Upper lobe of left lung (tissue), 6 donors: ENCODE measurements at regions not wholly inside any gene's neighbourhood (a gene's known extent, or its start where the extent isn't known, plus 50 kb on each side); places are given as distances from the start of the nearest gene placed in this dataset.

Source experiments
- ATAC-seq, 2 donors: fragments of 200-7000 bp; cut with Tn5 transposase; one replicate each; pipeline ENCODE4 v1.9.1; 2022; ENCODE audit warnings: mild to moderate bottlenecking in 2 of 2, moderate library complexity in 2 of 2; ENCODE audit not compliant: low FRiP score in 2 of 2
- DNase-seq, 2 donors: peaks; one replicate each; pipeline ENCODE4 v3.0.0-alpha.2; 2019 to 2020
- H3K27ac ChIP-seq, 4 donors: fragments of 200-600 bp; sonication (generic); one replicate each; pipeline ENCODE4 v1.5.1; 2016 to 2019
- H3K27me3 ChIP-seq, 4 donors: fragments of 200-600 bp; sonication (generic); one replicate each; pipeline ENCODE4 v1.5.1; 2017 to 2019
- H3K36me3 ChIP-seq, 4 donors: fragments of 200-600 bp; sonication (generic); one replicate each; pipeline ENCODE4 v1.5.1; 2016 to 2019
- H3K4me1 ChIP-seq, 4 donors: fragments of 200-600 bp; sonication (generic); one replicate each; pipeline ENCODE4 v1.5.1; 2018 to 2019
- H3K4me3 ChIP-seq, 4 donors: fragments of 200-600 bp; sonication (generic); one replicate each; pipeline ENCODE4 v1.5.1; 2017 to 2019; ENCODE audit warnings: mild to moderate bottlenecking in 2 of 4, moderate library complexity in 1 of 4
- H3K9me3 ChIP-seq, 4 donors: fragments of 200-600 bp; sonication (generic); one replicate each; pipeline ENCODE4 v1.5.1; 2018 to 2019
- CTCF ChIP-seq, 6 experiments: fragments of 450-650 bp in 4 of 6; fragments of 200-600 bp in 2 of 6; sonication (generic) in 2 of 6; IDR thresholded peaks; one replicate each; pipeline ENCODE4 v1.5.1; 2016 to 2019; ENCODE audit warnings: antibody characterized with exemption in 6 of 6
- EP300 ChIP-seq, 4 donors: sonication (generic); formaldehyde crosslinking; IDR thresholded peaks; one replicate each; pipeline ENCODE4 v1.5.1; 2017; ENCODE audit warnings: antibody characterized with exemption in 4 of 4, control low read depth in 2 of 4
- POLR2A ChIP-seq, 4 donors: fragments of 450-650 bp; IDR thresholded peaks; one replicate each; pipeline ENCODE4 v1.5.1; 2016 to 2017; ENCODE audit warnings: antibody characterized with exemption in 4 of 4, mild to moderate bottlenecking in 2 of 4
- POLR2AphosphoS5 ChIP-seq, 2 donors: sonication (generic); formaldehyde crosslinking; IDR thresholded peaks; one replicate each; pipeline ENCODE4 v1.5.1; 2017; ENCODE audit warnings: antibody characterized with exemption in 2 of 2
- WGBS, 2 donors: methylation state at CpG; one replicate each; pipeline ENCODE4 v1.1.5; 2017 to 2018; 5-methylcytosine and 5-hydroxymethylcytosine counted together
- donor health status: DM: no; HTN: no; CAD: no; lungs with moderate emphysema.
- donor health status: DM: no; HTN: yes; CAD: no; lungs with severe emphysema.

- DNase-seq (no peak), ATAC-seq (no peak)
- no peaks in the 10 kb centered on the region for H3K36me3 ChIP-seq
- no peak for TF ChIP-seq CTCF (IDR thresholded peaks at IDR 0.05)
- no peak for TF ChIP-seq POLR2AphosphoS5 (IDR thresholded peaks at IDR 0.05)
- TF ChIP-seq EP300 (IDR thresholded peaks at IDR 0.05) = no peak
- no peak for TF ChIP-seq POLR2A (IDR thresholded peaks at IDR 0.05)
- H3K9me3 ChIP-seq = no peaks in the 10 kb centered on the region
- no peaks in the 10 kb centered on the region for H3K27me3 ChIP-seq
- peaks cover 0 to 8% (median 3%) of the 10 kb centered on the region in 4 donors for H3K4me1 ChIP-seq
- no peak overlapping the region for H3K27ac ChIP-seq
- no peak overlapping the region for H3K4me3 ChIP-seq
- WGBS, 2 donors = 87 to 93% methylated on average over 4 of the region's 4 CpGs
Observed at GRCh38 chrX:109845996-109846395, 112.9 kb upstream of the ACSL4 start.

- H3K4me3 ChIP-seq = no peak overlapping the region
- 56 to 58% methylated on average over 3 to 5 of the region's 5 CpGs for WGBS, 2 donors
- H3K36me3 ChIP-seq = no peaks in the 10 kb centered on the region
- peak in 1 of 2 donors; percentile 30 for DNase-seq
- peak; percentile 69 to 90 for ATAC-seq
- TF ChIP-seq EP300 (IDR thresholded peaks at IDR 0.05) (peak in 1 of 4 donors; percentile 86), POLR2AphosphoS5 (IDR thresholded peaks at IDR 0.05) (peak in 1 of 2 donors; percentile 54), POLR2A (IDR thresholded peaks at IDR 0.05) (no peak), CTCF (IDR thresholded peaks at IDR 0.05) (no peak)
- peak overlapping the region in 1 of 4 donors; percentile 46 for H3K27ac ChIP-seq
- no peaks in the 10 kb centered on the region for H3K9me3 ChIP-seq
- peaks cover 0 to 8% (median 3%) of the 10 kb centered on the region in 4 donors for H3K4me1 ChIP-seq
- no peaks in the 10 kb centered on the region for H3K27me3 ChIP-seq
Observed at GRCh38 chrX:109847257-109848187, 114.5 kb upstream of the ACSL4 start.

- 34 to 43% methylated on average over 4 of the region's 4 CpGs for WGBS, 2 donors
- H3K27ac ChIP-seq = no peak overlapping the region
Observed at GRCh38 chrX:109848461-109849050, 115.5 kb upstream of the ACSL4 start.

GRCh38 chrX:109854096-109854495 lies 121.0 kb upstream of the ACSL4 start:
- H3K4me1 ChIP-seq = peaks cover 0 to 7% (median 2%) of the 10 kb centered on the region in 4 donors

More at GRCh38 chrX:109848461-109849050, 115.5 kb upstream of the ACSL4 start:
- TF ChIP-seq POLR2AphosphoS5 (IDR thresholded peaks at IDR 0.05) (no peak), CTCF (IDR thresholded peaks at IDR 0.05) (no peak), POLR2A (IDR thresholded peaks at IDR 0.05) (no peak), EP300 (IDR thresholded peaks at IDR 0.05) (no peak)
- H3K4me1 ChIP-seq = peaks cover 0 to 8% (median 3%) of the 10 kb centered on the region in 4 donors
- no peaks in the 10 kb centered on the region for H3K9me3 ChIP-seq
- H3K4me3 ChIP-seq = no peak overlapping the region
- ATAC-seq (peak in 1 of 2 donors; percentile 63), DNase-seq (no peak)
- no peaks in the 10 kb centered on the region for H3K36me3 ChIP-seq
- no peaks in the 10 kb centered on the region for H3K27me3 ChIP-seq

GRCh38 chrX:109855501-109855900 lies 122.4 kb upstream of the ACSL4 start:
- no peak for DNase-seq
- Histone ChIP-seq H3K9me3 (peaks cover 0 to 3% (median 0%) of the 10 kb centered on the region in 4 donors), H3K36me3 (no peaks in the 10 kb centered on the region), H3K4me1 (peaks cover 0 to 7% (median 2%) of the 10 kb centered on the region in 4 donors), H3K27me3 (no peaks in the 10 kb centered on the region), H3K4me3 (no peak overlapping the region), H3K27ac (no peak overlapping the region)
- ATAC-seq = no peak
- WGBS, 2 donors = 13 to 17% methylated on average over 1 of the region's 1 CpG
- TF ChIP-seq EP300 (IDR thresholded peaks at IDR 0.05) (no peak), POLR2A (IDR thresholded peaks at IDR 0.05) (no peak), CTCF (IDR thresholded peaks at IDR 0.05) (no peak), POLR2AphosphoS5 (IDR thresholded peaks at IDR 0.05) (no peak)

More at GRCh38 chrX:109854096-109854495, 121.0 kb upstream of the ACSL4 start:
- H3K9me3 ChIP-seq = peaks cover 0 to 3% (median 0%) of the 10 kb centered on the region in 4 donors
- DNase-seq = no peak
- no peaks in the 10 kb centered on the region for H3K27me3 ChIP-seq
- H3K27ac ChIP-seq = no peak overlapping the region
- no peak for TF ChIP-seq EP300 (IDR thresholded peaks at IDR 0.05)
- no peak overlapping the region for H3K4me3 ChIP-seq
- ATAC-seq = no peak
- no peaks in the 10 kb centered on the region for H3K36me3 ChIP-seq
